ENCODE measurements at regions not wholly inside any gene's neighbourhood (a gene's known extent, or its start where the extent isn't known, plus 50 kb on each side); places are given as distances from the start of the nearest gene placed in this dataset.

DNA sequence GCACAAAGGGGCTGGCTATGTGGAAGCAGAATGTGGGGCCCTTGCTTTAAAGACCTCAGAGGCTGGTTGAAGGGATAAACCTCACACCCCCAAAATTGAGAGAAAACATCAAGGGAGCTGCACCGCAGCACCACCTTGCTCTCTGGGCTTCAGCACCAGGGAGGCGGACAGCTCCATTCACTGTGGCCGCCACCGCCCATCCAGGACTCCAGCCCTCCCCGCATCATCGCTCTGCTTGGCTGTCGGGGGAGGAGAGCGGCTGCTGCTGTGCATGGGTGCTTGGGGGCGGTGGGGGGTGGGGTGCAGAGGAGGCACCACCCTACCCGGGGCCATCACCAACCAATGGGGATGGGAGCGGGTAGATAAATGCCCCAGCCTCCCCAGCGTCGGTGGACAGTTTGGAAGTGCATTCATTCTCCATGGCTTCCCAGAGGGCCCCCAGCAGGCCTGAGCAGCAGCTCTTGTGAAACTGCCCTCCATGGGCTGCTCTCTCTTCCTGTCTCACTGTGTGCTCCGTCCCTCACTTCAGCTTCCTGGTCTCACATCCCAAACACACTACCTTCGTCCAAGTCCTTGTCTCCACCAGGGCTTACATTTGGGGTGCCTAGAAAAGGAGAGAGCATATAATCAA, 75.7 kb upstream of the BHLHE23 start:
- TF ChIP-seq SUZ12 (IDR thresholded peaks at IDR 0.05; ENCODE audit: extremely low read depth, insufficient read depth, insufficient read length) (no peak), ZNF274 (IDR thresholded peaks at IDR 0.05; ENCODE audit: low read depth, low read length) (no peak)

Data from NT2/D1 (cell line).